K562 (cell line): ENCODE measurements at regions not wholly inside any gene's neighbourhood (a gene's known extent, or its start where the extent isn't known, plus 50 kb on each side); places are given as distances from the start of the nearest gene placed in this dataset.

Experiments used
- BACH1 ChIP-seq: fragments of 200-800 bp; sonication (Bioruptor generic); IDR thresholded peaks from 2 replicates; pipeline ENCODE4 v1.6.1; 2016; ENCODE audit warnings: missing genetic modification characterization, missing compliant biosample characterization
- HMGXB4 ChIP-seq: sonication (generic); formaldehyde crosslinking; IDR thresholded peaks from 2 replicates; pipeline ENCODE4 v1.8.1; 2023; ENCODE audit warnings: mild to moderate bottlenecking, missing genetic modification reagents
- MYNN ChIP-seq, 2 experiments: sonication (generic); formaldehyde crosslinking in 1 of 2; IDR thresholded peaks; 2 replicates each; pipeline versions ENCODE4 v1.5.0 to v1.6.1; 2016 to 2020; ENCODE audit warnings: antibody characterized with exemption in 1 of 2, missing genetic modification reagents in 1 of 2
- RAD51 ChIP-seq: fragments of 450-650 bp; IDR thresholded peaks from 2 replicates; pipeline ENCODE4 v1.7.1; 2016; ENCODE audit warnings: low read depth, mild to moderate bottlenecking, borderline replicate concordance
- RB1 ChIP-seq: fragments of 450-650 bp; IDR thresholded peaks from 2 replicates; pipeline ENCODE4 v1.6.1; 2017; ENCODE audit warnings: low read depth, mild to moderate bottlenecking
- TF ChIP-seq, protein P1 (sequence below), 3 experiments: IDR thresholded peaks in 2 of 3; conservative IDR thresholded peaks in 1 of 3; 2 replicates each; pipeline ENCODE4 v1.5.1; 2011 to 2012; ENCODE audit warnings: low read length in 3 of 3, mild to moderate bottlenecking in 3 of 3, control low read depth in 2 of 3, improper control_type of control experiment in 1 of 3, inconsistent platforms in 1 of 3, low read depth in 1 of 3, mixed read lengths in 1 of 3, moderate library complexity in 1 of 3; ENCODE audit not compliant: insufficient read depth in 2 of 3
- TF ChIP-seq, protein P2 (sequence below): sonication (generic); formaldehyde crosslinking; IDR thresholded peaks from 2 replicates; pipeline ENCODE4 v1.9.0; 2022; ENCODE audit warnings: mild to moderate bottlenecking, missing genetic modification reagents

DNA sequence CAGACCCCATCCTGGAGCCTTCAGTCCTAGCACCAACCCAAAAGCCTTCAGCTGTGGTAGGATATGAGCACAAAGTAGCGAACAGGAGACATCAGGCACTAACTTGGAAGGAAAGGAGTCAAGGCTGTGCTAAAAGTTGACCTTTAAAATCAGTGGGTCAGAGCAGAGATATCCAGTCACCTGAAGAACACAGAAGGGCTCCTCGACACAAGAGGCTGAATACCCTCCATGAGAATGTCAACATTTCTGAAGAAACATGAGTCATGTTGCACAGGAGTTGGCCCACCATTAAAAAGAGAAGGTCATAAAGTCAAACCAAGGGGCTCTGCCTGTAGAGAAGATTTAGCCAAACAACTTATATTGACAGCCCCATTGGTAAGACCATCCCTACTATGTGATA is 172.5 kb downstream of the PLPP3 start:
- no peak for TF ChIP-seq BACH1 (tag)
- TF ChIP-seq, protein P1, sequence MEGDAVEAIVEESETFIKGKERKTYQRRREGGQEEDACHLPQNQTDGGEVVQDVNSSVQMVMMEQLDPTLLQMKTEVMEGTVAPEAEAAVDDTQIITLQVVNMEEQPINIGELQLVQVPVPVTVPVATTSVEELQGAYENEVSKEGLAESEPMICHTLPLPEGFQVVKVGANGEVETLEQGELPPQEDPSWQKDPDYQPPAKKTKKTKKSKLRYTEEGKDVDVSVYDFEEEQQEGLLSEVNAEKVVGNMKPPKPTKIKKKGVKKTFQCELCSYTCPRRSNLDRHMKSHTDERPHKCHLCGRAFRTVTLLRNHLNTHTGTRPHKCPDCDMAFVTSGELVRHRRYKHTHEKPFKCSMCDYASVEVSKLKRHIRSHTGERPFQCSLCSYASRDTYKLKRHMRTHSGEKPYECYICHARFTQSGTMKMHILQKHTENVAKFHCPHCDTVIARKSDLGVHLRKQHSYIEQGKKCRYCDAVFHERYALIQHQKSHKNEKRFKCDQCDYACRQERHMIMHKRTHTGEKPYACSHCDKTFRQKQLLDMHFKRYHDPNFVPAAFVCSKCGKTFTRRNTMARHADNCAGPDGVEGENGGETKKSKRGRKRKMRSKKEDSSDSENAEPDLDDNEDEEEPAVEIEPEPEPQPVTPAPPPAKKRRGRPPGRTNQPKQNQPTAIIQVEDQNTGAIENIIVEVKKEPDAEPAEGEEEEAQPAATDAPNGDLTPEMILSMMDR (IDR thresholded peaks at IDR 0.05 in 2 of 3, conservative IDR thresholded peaks at IDR 0.05 in 1 of 3; ENCODE audit: insufficient read depth in 2 of 3, low read depth in 1 of 3, low read length in 3 of 3), result no peak
- no peak for TF ChIP-seq MYNN (IDR thresholded peaks at IDR 0.05)
- TF ChIP-seq MYNN (CRISPR knock-in tag; IDR thresholded peaks at IDR 0.05), result no peak
- TF ChIP-seq, protein P2, sequence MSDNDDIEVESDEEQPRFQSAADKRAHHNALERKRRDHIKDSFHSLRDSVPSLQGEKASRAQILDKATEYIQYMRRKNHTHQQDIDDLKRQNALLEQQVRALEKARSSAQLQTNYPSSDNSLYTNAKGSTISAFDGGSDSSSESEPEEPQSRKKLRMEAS, result no peak
- no peak for TF ChIP-seq HMGXB4
- no peak for TF ChIP-seq RB1
- TF ChIP-seq RAD51, result no peak
